NOMO-1 treated with DMSO at 0.1 percent for 48 hours (cell line): ENCODE measurements at regions not wholly inside any gene's neighbourhood (a gene's known extent, or its start where the extent isn't known, plus 50 kb on each side); places are given as distances from the start of the nearest gene placed in this dataset.

ENCODE experiments used
- DNase-seq: peaks from one replicate; lab custom pipeline; 2025; ENCODE audit not compliant: unreplicated experiment; lab: John Stamatoyannopoulos, UW

DNA sequence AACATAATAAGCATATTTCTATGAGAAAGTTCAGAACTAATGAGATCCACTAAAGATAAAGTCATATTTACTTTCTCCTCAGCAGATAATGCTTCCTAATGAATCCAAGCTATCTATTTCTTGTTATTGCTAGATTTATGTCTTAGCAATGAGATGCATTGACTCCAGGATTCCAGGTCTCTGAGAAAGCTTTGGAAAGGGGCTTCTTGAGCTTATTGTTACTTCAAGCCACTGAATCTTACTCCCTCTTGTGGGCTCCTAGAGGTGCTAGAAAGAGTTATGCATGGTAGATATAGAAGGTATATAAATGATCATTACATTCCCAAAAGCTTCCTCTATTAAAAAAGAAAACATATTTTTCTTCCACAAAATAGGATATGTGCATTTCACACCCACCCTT, 246.4 kb upstream of the ADAMTS5 start:
- no peak for DNase-seq

GRCh38 chr21:27212441-27212840, 245.6 kb upstream of the ADAMTS5 start:
- DNase-seq = no peak

DNA sequence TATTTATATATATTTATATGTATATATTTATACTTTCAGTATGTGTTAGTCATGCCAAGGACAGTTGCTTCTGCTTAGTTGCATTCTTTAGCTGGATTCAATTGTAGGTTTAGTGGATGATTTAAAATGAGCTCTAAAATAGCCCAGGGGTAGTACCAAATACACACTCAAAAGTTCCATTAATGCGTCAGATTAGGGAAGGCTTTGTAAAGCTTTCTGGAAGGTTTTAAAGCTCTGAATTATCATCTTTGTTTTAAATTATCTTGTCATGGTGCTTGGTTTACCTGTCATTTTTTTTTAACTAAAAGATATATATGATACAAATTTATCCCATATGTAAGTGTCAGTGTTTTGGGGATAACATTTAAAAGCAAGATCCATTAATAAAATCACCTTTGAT, 242.7 kb upstream of the ADAMTS5 start:
- no peak for DNase-seq

GRCh38 chr21:27206368-27206982, 239.6 kb upstream of the ADAMTS5 start:
- no peak for DNase-seq

GRCh38 chr21:27202301-27202700, 235.4 kb upstream of the ADAMTS5 start:
- DNase-seq = no peak

DNA sequence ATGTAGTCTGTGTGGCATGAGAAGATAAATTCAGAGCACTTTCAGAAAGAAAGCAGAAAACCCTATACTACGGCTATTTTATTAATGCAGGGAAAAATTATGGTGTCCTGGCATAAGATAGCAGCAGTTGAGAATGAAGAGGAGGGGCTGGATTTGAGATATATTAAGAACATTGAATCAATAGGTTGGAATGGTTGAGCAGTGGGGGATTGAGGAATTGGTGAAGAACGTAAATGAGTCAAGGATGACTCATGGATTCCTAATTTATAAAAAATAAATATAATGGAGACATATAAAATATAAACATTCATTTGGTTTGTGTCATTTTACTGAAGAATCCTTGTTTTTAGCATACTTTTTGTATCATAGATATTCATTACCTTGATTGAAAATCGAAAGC, 234.3 kb upstream of the ADAMTS5 start:
- DNase-seq = no peak

- no peak for DNase-seq
Observed at GRCh38 chr21:27196651-27197050, 229.8 kb upstream of the ADAMTS5 start.

DNA sequence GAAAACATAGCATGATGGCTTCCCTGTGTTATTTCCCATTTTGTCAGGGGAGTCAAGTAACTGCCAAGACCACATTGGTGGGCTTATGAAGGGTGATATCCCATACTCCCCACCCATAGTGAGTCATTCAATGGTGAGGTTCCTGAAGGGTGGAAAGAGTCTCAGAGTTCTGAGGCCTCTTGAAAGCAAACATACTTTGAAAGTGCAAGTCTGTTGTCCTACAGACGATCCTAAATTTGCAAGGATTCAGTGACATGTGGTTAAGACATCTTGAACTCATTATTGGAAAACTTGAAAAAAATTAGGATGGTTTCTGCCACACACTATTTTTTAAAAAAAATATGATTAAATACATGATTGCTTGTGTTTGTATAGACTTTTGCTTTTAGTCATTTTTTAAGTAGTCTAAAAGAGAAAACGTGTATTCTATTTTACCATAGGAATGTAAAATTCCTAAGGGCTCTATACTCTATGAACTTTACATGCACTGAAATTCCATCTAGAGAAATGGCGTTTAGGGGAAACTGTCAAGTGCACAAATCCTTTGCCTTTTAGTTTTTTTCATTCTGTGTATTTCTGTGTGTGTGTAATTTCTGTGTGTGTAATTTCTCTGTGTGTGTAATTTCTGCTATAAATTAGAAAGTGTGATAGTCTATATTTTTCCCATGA, 225.5 kb upstream of the ADAMTS5 start:
- no peak for DNase-seq

DNA sequence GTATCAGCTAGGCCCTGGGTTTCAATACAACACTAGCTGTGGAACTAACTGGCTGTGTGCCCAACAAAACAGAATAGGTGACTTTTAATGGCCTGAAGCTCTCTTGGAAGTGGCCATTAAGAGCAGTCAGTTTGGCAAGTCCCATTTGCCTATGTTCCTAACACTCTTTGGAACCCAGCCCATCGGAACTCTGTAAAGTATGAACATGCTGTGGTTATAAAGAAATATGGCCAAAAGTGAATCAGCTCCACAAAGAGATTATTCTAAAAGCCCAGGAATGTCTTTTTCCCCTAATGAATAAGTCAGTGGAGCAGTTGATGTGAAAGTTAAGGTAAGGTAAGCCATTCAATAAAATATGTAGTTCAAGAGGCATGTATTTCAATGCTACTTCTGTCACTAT, 223.7 kb upstream of the ADAMTS5 start:
- DNase-seq = no peak

GRCh38 chr21:27189870-27190269, 223.0 kb upstream of the ADAMTS5 start:
- DNase-seq = no peak

DNA sequence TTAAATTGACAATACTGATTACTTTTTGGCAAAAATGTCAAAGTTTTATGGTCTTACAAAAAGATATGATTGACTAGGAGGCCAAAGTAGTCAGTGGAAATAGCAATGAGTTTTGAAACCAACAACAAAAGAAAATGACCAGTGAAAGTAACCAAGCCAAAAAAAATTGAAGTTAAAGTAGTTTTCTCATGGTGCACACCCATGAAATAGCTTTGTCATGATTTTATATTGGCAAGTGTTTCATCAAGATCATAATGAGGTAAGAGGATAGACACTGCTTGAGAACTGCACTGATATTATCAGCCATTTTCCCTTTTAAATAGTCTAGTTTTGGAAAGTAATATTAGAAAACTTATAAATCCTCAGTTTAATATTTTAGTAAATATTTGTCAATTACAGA, 206.2 kb upstream of the ADAMTS5 start:
- DNase-seq = no peak

DNA sequence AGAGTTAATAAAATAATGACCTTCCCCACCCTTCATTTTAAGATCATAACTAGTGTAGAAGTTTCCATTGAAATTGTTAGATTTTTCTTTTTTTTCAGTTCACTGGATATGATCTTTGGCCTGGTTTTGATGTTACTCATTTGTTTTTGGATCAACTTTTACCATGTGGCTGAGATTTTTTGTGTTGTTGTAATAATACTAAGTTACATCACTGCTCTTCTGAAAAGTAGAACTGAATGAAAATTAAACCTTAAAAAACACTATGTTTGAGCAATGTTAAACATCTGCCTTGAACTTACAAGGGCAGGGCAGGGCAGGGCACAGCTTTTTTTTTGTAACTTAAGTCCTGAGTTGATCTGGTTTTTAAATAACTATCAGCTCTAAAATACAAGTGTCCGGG, 204.8 kb upstream of the ADAMTS5 start:
- DNase-seq = no peak

DNA sequence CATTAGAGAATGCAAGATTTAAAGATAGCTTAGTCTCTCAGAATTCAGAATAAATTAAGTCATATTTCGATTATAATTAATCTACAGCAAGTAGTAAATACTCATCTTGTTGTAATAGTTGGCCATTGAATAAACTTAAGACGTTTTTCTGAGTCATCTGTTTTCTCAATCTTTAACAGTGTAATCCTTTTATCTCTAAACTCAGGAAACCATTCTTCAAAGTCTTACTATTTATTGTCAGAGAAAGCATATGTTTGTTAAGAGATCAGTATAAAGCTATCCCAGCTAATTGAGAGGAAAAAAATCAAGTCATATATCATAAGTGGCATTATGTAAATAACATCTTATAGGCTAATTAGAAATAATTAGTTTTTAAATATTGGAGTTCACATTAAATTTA, 201.2 kb upstream of the ADAMTS5 start:
- no peak for DNase-seq

GRCh38 chr21:27164208-27165177, 197.6 kb upstream of the ADAMTS5 start:
- no peak for DNase-seq

DNA sequence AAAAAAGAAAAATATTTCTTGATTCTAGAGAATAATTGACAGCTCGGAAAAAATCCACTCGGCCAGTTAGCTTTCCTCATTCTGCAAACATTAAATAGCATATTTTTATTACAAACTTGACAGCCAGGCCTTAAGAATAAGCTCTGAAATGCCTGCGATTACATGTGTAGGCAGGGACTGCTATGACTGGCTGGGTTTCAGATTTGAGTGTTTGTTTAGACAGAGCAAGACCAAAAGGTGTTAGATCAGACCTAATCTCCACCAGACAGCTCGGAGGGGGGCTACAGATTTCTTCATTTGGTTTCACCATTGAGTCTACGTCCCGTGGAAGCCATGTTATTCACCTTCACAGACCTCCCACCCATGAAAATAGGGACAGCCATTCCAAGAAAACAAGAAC, 192.1 kb upstream of the ADAMTS5 start:
- DNase-seq = no peak

DNA sequence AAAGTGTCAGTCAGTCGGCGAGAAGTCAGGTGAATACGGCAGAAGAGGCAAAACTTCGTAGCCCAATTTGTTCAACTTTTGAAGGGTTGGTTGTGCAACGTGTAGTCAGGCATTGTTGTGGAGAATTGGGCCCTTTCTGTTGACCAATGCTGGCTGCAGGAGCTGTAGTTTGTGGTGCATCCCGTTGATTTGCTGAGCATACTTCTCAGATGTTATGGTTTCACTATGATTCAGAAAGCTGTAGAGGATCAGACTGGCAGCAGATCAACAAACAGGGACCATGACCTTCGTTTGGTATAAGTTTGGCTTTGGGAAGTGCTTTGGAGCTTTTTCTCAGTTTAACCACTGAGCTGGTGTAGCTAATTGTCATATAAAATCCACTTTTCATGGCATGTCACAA, 190.2 kb upstream of the ADAMTS5 start:
- no peak for DNase-seq

DNA sequence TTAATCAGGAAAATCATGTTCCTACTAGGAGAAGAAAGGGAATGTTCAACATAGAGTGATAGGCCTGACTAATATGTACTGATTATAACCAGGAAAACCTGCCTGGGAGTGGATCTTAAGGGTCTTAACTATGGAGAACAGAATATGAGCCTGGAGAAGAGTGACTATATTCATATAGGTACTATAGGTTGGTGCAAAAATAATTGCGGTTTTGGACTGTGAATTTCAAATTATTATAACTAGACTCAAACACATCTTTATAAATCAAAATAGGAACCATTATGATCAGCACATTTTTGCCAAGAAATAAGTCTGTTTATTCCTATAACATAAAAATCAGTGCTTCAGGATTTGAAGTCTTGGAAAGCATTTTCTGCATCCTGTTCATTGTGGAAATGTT, 189.8 kb upstream of the ADAMTS5 start:
- no peak for DNase-seq

GRCh38 chr21:27155130-27155500, 188.2 kb upstream of the ADAMTS5 start:
- DNase-seq = no peak

DNA sequence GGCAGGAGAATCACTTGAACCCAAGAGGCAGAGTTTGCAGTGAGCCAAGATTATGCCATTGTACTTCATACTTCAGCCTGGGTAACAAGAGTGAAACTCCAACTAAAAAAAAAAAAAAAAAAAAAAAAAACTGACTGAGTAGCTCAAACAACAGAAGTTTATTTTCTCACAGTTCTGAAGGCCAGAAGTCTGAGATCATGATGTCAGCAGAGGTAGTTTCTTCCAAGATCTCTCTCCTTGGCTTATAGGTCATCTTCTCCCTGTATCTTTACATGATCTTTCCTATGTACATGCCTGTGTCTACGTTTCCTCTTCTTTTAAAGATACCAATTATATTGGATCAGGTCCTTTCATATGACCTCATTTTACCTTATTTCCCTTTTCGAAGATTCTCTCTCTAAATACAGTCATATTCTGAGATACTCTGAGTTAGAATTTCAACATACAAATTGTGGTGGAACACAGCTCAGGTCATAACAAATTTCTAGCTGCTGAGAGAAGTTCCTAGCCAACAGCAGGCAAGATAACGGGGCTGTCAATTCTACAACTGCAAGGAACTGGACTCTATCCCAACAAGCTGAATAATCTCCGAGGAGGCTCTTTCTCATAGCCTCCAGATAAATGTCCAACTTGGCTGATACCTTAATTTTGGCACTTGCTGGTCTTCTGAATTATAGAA, 187.7 kb upstream of the ADAMTS5 start:
- DNase-seq = no peak

DNA sequence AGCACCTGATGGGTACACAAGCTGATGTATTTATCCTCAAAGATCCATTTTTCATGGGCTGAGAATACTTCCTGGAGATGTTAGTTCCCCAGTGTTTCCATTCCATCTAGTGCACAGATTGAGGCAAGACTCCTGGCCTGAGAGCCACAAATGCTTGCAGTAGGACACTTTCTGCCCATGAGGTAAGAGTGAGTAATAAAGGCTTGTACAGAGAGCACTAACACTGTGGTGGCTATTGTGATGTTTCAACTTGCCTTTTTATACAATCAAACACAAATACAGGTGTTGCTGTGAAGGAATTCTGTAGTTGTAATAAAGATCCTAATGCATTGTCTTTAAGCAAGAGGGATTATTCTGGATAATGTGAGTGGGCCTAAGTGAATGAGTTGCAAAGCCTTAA, 186.1 kb upstream of the ADAMTS5 start:
- DNase-seq = no peak

DNA sequence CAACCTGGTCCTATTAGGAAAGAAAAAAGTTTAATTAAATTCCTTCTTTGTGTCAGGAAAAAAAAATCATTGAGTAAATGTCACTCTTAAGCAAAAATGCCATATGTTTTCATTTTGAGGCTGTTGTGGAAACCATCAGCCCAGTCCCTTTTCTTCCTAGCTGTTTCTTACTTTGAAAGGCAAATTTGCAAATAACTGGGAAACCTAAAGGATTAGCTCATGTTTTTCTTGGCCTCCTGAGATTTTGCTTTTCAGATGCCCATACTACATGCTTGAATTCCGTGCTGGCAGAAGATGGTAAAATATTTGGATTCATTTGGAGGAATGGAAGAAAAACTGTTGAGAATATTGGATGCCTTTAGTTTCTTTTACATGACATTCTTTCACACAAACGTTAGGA, 182.1 kb upstream of the ADAMTS5 start:
- no peak for DNase-seq

- DNase-seq = no peak
Observed at GRCh38 chr21:27146268-27146667, 179.4 kb upstream of the ADAMTS5 start.
